Panc1 (cell line): ENCODE measurements at regions not wholly inside any gene's neighbourhood (a gene's known extent, or its start where the extent isn't known, plus 50 kb on each side); places are given as distances from the start of the nearest gene placed in this dataset.

Source experiments
- ATAC-seq: fragments of 200-7000 bp; cut with Tn5 transposase; 2 replicates; pipeline ENCODE4 v1.9.1; 2020; ENCODE audit warnings: mild to moderate bottlenecking, moderate library complexity
- BruUV-seq: library from RNA; stranded (reverse); fragments of 400-500 nt; replicated peaks from 2 replicates; lab custom pipeline; 2021; lab: Mats Ljungman, UMichigan
- CTCF ChIA-PET: fragments of 300-600 bp; sonication (Branson Sonifier 250); formaldehyde crosslinking; loops from one replicate; lab custom pipeline; 2022; ENCODE audit warnings: antibody characterized with exemption; lab: Charles Lee
- POLR2A ChIA-PET: fragments of 300-600 bp; sonication (Branson Sonifier 250); formaldehyde crosslinking; loops from one replicate; lab custom pipeline; 2022; ENCODE audit warnings: antibody characterized with exemption; lab: Charles Lee
- DNase-seq: peaks from one replicate; pipeline ENCODE4 v3.0.0-alpha.2; 2010; ENCODE audit warnings: low read depth, low spot score
- H3K27ac ChIP-seq: 2 replicates; pipeline ENCODE4 v1.5.1; 2011; ENCODE audit warnings: mild to moderate bottlenecking, low read length, inconsistent platforms
- H3K27me3 ChIP-seq: fragments of 200-500 bp; sonication (Bioruptor generic); 2 replicates; pipeline ENCODE4 v1.6.0; 2014; ENCODE audit warnings: low read length, inconsistent platforms; ENCODE audit not compliant: control insufficient read depth, insufficient read depth
- H3K36me3 ChIP-seq: fragments of 200-500 bp; sonication (Bioruptor generic); 2 replicates; pipeline ENCODE4 v1.5.1; 2014; ENCODE audit warnings: inconsistent platforms, mild to moderate bottlenecking, low read length, moderate library complexity; ENCODE audit not compliant: control insufficient read depth, insufficient read depth
- H3K4me1 ChIP-seq: 2 replicates; pipeline ENCODE4 v1.5.1; 2011; ENCODE audit warnings: inconsistent platforms, mild to moderate bottlenecking, low read length, moderate library complexity; ENCODE audit not compliant: control insufficient read depth, insufficient read depth
- H3K4me3 ChIP-seq, 2 experiments: 2 replicates each; pipeline ENCODE4 v1.5.1; 2011 to 2012; ENCODE audit warnings: low read depth in 2 of 2, low read length in 2 of 2, mild to moderate bottlenecking in 2 of 2, inconsistent platforms in 1 of 2, moderate library complexity in 1 of 2
- H3K9me3 ChIP-seq: fragments of 200-500 bp; sonication (Bioruptor generic); 2 replicates; pipeline ENCODE4 v1.5.1; 2014; ENCODE audit warnings: low read depth, mild to moderate bottlenecking, inconsistent platforms, low read length, moderate library complexity; ENCODE audit not compliant: control insufficient read depth, insufficient read depth
- CTCF ChIP-seq: fragments of 450-650 bp; IDR thresholded peaks from 2 replicates; pipeline ENCODE4 v1.5.1; 2017; ENCODE audit warnings: mild to moderate bottlenecking
- POLR2AphosphoS5 ChIP-seq: IDR thresholded peaks from 2 replicates; pipeline ENCODE4 v1.6.1; 2012; ENCODE audit warnings: mild to moderate bottlenecking, low read depth, low read length, moderate library complexity
- SIN3A ChIP-seq: IDR thresholded peaks from 2 replicates; pipeline ENCODE4 v1.6.1; 2012; ENCODE audit warnings: low read depth, mild to moderate bottlenecking, low read length, moderate library complexity, borderline replicate concordance; ENCODE audit not compliant: insufficient read depth
- TCF7L2 ChIP-seq: IDR thresholded peaks from 2 replicates; pipeline ENCODE4 v1.6.1; 2011; ENCODE audit warnings: mild to moderate bottlenecking, low read depth, low read length, inconsistent platforms
- in situ Hi-C: cut with HindIII; loops from 2 replicates; pipeline ENCODE4 v1.10.0; 2016; ENCODE audit warnings: low sequenced_read_pairs, low pct_unique_long_range_greater_than_20kb
- intact Hi-C: fragments of 100-400 bp; cut with micrococcal nuclease; formaldehyde crosslinking; loops from one replicate; pipeline ENCODE4 v1.10.0; 2022; ENCODE audit not compliant: unreplicated experiment
- TF ChIP-seq, protein P1 (sequence below), 2 experiments: IDR thresholded peaks; 2 replicates each; pipeline ENCODE4 v1.6.1; 2011 to 2012; ENCODE audit warnings: low read depth in 2 of 2, control low read depth in 1 of 2, low read length in 1 of 2, mild to moderate bottlenecking in 1 of 2, moderate library complexity in 1 of 2; ENCODE audit not compliant: insufficient read depth in 1 of 2

- Histone ChIP-seq H3K4me3 (no peak overlapping the region), H3K27ac (no peak overlapping the region), H3K9me3 (no peaks in the 10 kb centered on the region), H3K36me3 (no peaks in the 10 kb centered on the region), H3K27me3 (no peaks in the 10 kb centered on the region), H3K4me1 (no peaks in the 10 kb centered on the region)
- no TSS peak for BruUV-seq
- ChIA-PET CTCF (no interaction called here), POLR2A (no interaction called here)
- DNase-seq, result no peak
- in situ Hi-C loops, result no loop called here
- ATAC-seq, result no peak
- no peak for TF ChIP-seq SIN3A
- TF ChIP-seq, protein P1, sequence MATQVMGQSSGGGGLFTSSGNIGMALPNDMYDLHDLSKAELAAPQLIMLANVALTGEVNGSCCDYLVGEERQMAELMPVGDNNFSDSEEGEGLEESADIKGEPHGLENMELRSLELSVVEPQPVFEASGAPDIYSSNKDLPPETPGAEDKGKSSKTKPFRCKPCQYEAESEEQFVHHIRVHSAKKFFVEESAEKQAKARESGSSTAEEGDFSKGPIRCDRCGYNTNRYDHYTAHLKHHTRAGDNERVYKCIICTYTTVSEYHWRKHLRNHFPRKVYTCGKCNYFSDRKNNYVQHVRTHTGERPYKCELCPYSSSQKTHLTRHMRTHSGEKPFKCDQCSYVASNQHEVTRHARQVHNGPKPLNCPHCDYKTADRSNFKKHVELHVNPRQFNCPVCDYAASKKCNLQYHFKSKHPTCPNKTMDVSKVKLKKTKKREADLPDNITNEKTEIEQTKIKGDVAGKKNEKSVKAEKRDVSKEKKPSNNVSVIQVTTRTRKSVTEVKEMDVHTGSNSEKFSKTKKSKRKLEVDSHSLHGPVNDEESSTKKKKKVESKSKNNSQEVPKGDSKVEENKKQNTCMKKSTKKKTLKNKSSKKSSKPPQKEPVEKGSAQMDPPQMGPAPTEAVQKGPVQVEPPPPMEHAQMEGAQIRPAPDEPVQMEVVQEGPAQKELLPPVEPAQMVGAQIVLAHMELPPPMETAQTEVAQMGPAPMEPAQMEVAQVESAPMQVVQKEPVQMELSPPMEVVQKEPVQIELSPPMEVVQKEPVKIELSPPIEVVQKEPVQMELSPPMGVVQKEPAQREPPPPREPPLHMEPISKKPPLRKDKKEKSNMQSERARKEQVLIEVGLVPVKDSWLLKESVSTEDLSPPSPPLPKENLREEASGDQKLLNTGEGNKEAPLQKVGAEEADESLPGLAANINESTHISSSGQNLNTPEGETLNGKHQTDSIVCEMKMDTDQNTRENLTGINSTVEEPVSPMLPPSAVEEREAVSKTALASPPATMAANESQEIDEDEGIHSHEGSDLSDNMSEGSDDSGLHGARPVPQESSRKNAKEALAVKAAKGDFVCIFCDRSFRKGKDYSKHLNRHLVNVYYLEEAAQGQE (IDR thresholded peaks at IDR 0.05; ENCODE audit: insufficient read depth in 1 of 2, low read depth in 2 of 2, low read length in 1 of 2), result no peak
- no peak for TF ChIP-seq POLR2AphosphoS5
- no peak for TF ChIP-seq TCF7L2
- TF ChIP-seq CTCF, result no peak
- intact Hi-C loops, result no loop called here
Observed at GRCh38 chrX:5733501-5733900, 495.2 kb downstream of the NLGN4X start.

GRCh38 chrX:5730556-5730955 is 498.1 kb downstream of the NLGN4X start:
- no peak overlapping the region for H3K4me3 ChIP-seq
- in situ Hi-C loops, result no loop called here
- ChIA-PET CTCF (no interaction called here), POLR2A (no interaction called here)
- no peaks in the 10 kb centered on the region for H3K36me3 ChIP-seq
- H3K4me1 ChIP-seq, result no peaks in the 10 kb centered on the region
- H3K9me3 ChIP-seq, result no peaks in the 10 kb centered on the region
- ATAC-seq (no peak), DNase-seq (no peak)
- no peak overlapping the region for H3K27ac ChIP-seq
- TF ChIP-seq, protein P1 (IDR thresholded peaks at IDR 0.05; ENCODE audit: insufficient read depth in 1 of 2, low read depth in 2 of 2, low read length in 1 of 2), result no peak
- TF ChIP-seq SIN3A, result no peak
- no TSS peak for BruUV-seq
- intact Hi-C loops, result no loop called here
- no peaks in the 10 kb centered on the region for H3K27me3 ChIP-seq
